ENCODE measurements at regions not wholly inside any gene's neighbourhood (a gene's known extent, or its start where the extent isn't known, plus 50 kb on each side); places are given as distances from the start of the nearest gene placed in this dataset.
A peak's percentile ranks its signal among the peaks of the same experiment; 100 is the strongest.
"Not testable (repeated sequence)": the region's sequence is repeated elsewhere in the genome, so short reads cannot be mapped to it uniquely, and the experiment has no call there.

DNA sequence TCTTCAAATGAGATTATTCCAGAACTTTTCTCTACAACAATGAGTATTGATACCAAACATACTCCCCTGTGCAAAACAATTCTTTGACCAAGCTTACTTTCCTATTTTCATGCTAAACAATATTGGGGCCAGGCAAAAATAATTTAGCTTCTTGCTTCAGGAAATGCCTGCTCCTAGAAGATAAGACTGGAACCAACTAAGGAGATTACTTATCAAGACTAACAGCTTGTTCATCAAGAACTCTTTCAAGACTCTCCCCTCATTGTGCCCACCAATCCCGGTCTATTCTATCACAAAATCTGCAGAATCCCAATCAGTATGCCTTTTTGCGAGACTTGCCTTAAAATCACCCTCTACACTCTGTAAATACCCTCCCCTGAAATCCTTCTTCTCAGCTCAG, 536.6 kb downstream of the RWDD3 start:
- no peak overlapping the region for H3K4me3 ChIP-seq (ENCODE audit: low read length)
- TF ChIP-seq, protein P1, sequence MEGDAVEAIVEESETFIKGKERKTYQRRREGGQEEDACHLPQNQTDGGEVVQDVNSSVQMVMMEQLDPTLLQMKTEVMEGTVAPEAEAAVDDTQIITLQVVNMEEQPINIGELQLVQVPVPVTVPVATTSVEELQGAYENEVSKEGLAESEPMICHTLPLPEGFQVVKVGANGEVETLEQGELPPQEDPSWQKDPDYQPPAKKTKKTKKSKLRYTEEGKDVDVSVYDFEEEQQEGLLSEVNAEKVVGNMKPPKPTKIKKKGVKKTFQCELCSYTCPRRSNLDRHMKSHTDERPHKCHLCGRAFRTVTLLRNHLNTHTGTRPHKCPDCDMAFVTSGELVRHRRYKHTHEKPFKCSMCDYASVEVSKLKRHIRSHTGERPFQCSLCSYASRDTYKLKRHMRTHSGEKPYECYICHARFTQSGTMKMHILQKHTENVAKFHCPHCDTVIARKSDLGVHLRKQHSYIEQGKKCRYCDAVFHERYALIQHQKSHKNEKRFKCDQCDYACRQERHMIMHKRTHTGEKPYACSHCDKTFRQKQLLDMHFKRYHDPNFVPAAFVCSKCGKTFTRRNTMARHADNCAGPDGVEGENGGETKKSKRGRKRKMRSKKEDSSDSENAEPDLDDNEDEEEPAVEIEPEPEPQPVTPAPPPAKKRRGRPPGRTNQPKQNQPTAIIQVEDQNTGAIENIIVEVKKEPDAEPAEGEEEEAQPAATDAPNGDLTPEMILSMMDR (conservative IDR thresholded peaks at IDR 0.05; ENCODE audit: low read depth, low read length): no peak
- DNase-seq (ENCODE audit: low read depth): no peak

DNA sequence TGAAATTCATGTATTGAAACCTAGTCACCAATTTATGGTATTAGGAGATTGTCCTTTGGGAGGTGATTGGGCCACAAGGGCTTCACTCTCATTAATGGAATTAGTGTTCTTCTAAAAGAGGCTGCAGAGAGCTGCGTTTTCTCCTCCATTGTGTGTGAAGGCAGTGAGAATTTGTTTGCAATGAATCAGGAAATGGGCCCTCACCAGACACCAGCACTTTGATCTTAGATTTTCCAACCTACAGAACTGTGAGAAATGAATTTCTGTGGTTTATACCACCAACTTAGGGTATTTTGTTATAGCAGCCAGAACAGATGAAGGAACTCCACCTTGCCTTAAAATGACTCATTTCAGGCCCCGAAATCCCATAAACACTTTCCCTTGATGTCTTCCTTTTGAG, 544.2 kb downstream of the RWDD3 start:
- H3K4me3 ChIP-seq (ENCODE audit: low read length): no peak overlapping the region
- TF ChIP-seq, protein P1 (conservative IDR thresholded peaks at IDR 0.05; ENCODE audit: low read depth, low read length): no peak
- DNase-seq (ENCODE audit: low read depth): no peak

DNA sequence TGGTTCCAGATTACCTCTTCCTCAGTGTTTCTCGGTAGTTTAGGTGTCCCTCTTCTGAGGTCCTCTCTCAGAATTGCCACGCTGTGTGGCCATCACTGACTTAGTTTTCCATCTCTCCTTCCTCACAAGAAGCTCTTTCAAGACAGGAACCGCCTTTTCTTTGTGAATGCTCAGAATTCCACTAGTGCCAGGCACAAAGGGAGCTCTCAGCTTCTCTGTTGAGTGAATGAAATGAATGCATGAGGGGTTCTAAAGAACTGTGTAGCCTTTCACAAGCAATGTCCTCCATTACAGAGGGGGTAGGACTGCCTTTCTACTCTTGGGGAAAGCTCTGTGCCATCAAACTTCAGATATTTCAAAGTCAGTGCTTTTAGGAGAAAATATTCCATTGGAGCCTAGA, 546.8 kb downstream of the RWDD3 start:
- no peak overlapping the region for H3K4me3 ChIP-seq (ENCODE audit: low read length)
- DNase-seq (ENCODE audit: low read depth): no peak
- TF ChIP-seq, protein P1 (conservative IDR thresholded peaks at IDR 0.05; ENCODE audit: low read depth, low read length): no peak

DNA sequence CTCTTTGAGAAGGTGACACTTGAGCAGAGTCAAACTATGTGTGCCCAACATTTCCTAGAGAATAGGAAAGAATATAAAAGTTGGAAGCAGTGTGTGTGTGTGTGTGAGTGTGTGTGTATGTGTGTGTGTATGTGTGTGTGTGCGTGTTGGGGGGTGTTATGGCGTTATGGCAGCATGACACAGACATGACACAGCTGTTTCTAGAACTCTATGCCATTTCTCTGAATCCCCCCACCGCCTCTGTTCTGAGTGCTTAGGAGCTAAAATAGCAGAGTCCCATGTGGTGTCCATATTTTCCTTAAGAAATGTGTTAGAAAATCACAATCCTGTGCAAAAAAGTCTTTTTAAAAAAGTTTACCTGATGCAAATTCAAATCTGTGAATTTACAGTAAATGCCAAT, 556.1 kb downstream of the RWDD3 start:
- no peak for DNase-seq (ENCODE audit: low read depth)
- TF ChIP-seq, protein P1 (conservative IDR thresholded peaks at IDR 0.05; ENCODE audit: low read depth, low read length): no peak
- no peak overlapping the region for H3K4me3 ChIP-seq (ENCODE audit: low read length)

DNA sequence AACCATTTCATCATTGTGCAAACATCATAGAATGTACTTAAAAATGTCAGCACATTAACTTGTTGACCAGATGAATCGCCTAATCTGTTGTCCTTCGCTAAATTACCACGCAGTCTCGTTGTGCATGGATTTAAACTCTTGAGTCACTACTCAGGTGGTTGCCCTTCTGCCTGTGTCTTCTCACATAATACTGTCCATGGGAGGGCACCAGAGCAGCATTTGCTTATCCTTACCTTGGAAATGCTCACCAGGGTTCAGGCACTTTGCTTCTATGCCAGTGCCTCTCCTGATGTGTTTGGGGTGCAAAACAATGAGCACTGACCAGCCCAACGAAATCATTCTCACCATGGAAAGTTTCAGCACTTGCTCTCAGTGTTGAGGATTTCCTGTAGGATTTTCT, 559.9 kb downstream of the RWDD3 start:
- TF ChIP-seq, protein P1 (conservative IDR thresholded peaks at IDR 0.05; ENCODE audit: low read depth, low read length): peak; percentile 15
- no peak overlapping the region for H3K4me3 ChIP-seq (ENCODE audit: low read length)
- DNase-seq (ENCODE audit: low read depth): no peak

DNA sequence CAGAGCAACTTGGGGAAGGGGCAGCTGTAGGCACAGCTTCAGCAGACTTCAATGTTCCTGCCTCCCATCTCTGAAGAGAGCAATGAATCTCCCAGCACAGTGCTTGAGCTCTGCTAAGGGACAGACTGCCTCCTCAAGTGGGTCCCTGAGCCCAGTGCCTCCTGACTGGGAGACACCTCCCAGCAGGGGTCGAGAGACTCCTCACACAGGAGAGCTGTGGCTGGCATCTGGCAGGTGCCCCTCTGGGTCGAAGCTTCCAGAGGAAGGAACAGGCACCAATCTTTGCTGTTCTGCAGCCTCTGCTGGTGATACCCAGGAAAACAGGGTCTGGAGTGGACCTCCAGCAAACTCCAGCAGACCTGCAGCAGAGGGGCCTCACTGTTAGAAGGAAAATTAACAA, 563.8 kb downstream of the RWDD3 start:
- not testable (repeated sequence) for DNase-seq (ENCODE audit: low read depth); H3K4me3 ChIP-seq (ENCODE audit: low read length)

DNA sequence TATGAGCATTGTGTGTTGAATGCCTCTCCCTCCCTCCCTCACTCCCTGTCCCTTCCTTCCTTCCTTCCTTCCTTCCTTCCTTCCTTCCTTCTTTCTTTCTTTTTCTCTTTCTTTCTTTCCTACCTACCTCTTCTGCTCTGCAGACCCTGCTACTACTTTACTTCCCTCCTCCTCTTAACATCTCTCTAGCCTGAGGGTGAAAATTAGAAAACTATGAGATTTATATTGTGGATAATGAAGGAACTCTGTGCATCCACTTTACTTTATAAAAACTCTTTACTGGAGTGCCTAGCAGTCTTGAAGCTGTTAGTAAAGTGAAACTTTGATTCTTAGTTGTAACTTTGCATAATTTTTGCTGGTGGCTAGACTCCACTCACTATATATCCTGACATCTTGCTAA, 572.2 kb downstream of the RWDD3 start:
- no peak for DNase-seq (ENCODE audit: low read depth)
- TF ChIP-seq, protein P1 (conservative IDR thresholded peaks at IDR 0.05; ENCODE audit: low read depth, low read length): no peak
- H3K4me3 ChIP-seq (ENCODE audit: low read length): no peak overlapping the region

DNA sequence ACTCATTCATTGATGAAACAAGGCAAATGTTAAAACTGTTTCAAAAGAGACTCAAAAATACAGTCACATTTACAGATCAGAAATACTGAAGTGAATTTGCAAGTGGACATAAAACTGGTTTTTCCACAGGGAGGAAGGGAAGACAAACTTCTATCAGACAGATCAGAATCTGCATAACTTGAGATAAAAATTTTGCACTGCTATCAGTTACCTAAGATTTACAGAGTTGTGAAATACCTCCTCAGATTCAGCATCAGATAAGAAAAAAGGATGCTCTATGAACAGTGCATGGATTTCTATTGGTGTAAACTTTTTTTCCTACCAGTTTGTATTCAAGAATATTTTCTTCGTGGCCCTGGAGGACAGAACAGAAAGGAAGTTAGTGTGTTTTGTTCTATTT, 575.4 kb downstream of the RWDD3 start:
- no peak overlapping the region for H3K4me3 ChIP-seq (ENCODE audit: low read length)
- TF ChIP-seq, protein P1 (conservative IDR thresholded peaks at IDR 0.05; ENCODE audit: low read depth, low read length): no peak

More for the DNA sequence above, 575.4 kb downstream of the RWDD3 start:
- DNase-seq (ENCODE audit: low read depth): no peak
